HG03060 (cell line): ENCODE measurements at regions not wholly inside any gene's neighbourhood (a gene's known extent, or its start where the extent isn't known, plus 50 kb on each side); places are given as distances from the start of the nearest gene placed in this dataset.

ENCODE experiments used
- ATAC-seq: cut with Tn5 transposase; IDR thresholded peaks from one replicate; pipeline ENCODE4 v1.9.1; 2021; ENCODE audit warnings: low read depth, moderate number of reproducible peaks; ENCODE audit not compliant: unreplicated experiment

DNA sequence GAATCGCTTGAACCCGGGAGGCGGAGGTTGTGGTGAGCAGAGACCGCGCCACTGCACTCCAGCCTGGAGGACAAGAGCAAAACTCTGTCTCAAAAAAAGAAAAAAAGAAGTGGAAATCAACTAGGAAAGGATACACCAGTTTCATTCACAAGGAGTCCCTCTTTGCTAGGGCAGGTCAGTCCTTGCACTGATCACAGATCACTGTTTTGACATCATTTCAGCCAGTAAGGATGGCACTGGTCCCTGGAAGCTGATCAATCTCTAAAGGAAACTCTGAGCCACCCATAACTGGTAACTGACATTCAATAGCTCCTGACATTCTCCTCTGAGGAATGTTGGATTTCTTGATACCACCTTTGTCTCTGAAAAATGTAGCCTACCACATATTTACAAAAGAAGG lies 243.1 kb upstream of the SLC35B3 start:
- ATAC-seq = no peak

DNA sequence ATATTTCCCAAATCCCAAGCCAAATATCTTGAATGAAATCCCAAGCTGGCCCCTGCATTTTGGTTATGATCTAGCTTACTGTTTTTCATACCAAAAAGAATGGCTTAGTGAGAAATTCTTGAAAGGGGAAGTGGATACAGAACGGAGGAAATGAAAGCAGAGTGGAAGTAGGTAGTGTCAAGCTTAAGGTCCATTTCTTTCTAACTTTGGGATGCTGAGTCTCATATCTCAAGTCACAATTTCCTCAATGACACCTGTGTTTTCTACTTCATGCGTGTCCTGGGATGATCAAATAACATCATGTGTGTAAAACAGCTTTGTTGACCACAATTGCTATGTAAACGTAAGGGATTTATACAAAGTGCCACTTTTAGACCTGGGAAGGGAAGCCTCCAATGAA lies 238.8 kb upstream of the SLC35B3 start:
- ATAC-seq = no peak

DNA sequence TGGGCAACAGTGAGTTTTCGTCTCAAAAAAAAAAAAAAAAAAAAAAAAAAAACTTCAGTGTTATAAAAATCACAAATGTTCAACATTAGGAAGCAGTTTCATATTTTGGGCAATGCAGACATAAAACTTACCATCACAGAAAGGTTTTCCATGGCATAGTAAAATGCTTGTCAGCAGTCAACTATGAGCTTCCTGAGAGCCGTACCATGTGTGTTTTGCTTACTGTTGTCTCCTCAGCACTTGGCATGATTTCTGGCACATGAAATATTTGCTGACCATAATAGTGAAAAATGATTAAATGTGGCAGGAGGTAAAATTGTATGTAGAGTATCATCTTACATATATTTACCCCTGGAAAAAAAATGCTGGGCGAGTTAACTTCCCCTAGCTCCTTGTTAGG lies 237.5 kb upstream of the SLC35B3 start:
- ATAC-seq = no peak

DNA sequence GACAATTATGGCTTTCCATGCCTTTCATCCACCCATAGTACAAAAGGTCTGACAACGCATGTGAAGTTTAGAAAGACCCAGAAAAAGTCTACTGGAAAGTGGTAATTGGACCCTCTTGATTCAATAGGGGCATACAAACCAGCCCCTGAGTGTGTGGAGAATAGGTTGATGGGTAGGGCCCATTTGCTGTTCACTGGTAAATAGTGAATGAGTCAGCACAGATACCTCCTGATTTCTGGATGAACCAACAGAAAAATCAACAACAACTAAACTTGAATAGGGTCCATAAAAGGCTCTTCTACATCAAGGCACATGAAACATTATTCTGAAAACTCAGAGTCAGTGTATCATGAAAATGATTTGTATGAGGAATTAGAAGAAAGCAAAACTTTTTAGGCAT lies 235.4 kb upstream of the SLC35B3 start:
- no peak for ATAC-seq

DNA sequence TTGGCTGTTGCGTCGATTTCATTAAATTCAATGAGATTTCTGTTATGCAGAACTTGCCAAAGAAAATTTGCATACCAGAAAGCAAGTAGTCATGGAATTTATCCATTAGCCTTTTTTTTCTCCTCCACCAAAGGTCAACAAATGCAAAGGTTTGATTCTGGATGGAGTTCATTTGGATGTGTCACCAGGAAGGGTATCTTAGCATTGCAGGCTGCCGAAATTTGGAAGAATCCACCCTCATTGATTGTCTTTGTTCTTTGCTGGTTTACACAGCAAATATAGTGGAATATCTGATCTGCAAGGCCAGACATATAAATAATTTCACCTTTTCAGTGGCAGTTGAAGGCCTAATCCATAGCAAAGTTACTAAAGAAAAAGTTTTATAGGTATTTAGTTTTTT lies 229.4 kb upstream of the SLC35B3 start:
- ATAC-seq = no peak

DNA sequence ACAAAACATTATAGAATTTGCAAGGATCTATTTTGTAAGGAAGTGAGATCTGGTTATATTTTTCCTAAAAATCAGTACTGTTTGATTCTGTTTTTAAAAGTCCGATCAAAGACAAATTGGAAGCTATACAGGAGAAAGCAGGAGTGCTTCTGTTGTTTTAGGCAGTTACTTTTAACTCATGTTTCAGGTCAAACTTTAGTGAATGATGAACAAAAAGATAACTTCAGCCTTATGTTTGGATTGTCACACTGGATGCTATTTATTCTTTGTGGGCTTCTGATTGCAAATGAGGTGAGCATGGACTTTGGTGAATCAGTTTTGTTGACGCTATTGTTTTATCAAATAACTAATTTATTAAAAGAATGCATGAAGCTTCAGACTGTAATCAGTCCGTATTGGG lies 228.7 kb upstream of the SLC35B3 start:
- ATAC-seq = no peak

DNA sequence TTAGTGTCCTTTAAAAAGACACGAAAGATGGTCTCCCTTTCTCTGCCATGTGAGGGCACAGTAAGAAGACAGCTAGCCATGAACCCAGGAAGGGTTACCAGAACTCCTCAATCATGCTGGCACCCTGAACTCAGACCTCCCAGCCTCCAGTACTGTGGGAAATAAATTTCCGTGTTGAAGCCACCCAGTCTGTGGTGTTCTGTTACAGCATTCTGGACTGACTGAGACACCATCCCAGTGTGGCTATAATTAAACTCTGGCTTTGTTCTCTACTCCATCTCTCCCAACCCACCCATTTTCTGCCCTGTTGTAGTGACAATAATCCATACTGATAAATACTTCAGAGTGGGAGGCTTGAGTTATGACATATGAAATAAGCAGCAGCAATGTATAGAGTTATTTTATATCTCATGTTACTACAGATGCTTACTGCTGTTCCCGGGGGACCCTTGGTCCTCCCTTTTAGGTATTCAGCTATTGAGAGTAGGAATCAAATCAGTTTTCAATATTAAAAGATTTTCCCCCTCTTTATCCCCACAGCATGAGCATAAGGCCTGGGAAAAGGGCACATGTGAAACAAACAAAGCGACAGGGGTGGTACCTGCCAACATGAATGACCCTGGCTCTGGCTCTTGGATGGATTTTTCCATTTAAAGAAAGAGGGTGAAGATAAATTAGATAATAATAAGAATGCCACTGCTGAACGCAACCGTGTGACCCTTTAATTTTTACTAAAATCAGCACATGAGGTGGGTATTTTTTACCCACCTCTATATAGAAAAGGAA lies 224.3 kb upstream of the SLC35B3 start:
- ATAC-seq = no peak

DNA sequence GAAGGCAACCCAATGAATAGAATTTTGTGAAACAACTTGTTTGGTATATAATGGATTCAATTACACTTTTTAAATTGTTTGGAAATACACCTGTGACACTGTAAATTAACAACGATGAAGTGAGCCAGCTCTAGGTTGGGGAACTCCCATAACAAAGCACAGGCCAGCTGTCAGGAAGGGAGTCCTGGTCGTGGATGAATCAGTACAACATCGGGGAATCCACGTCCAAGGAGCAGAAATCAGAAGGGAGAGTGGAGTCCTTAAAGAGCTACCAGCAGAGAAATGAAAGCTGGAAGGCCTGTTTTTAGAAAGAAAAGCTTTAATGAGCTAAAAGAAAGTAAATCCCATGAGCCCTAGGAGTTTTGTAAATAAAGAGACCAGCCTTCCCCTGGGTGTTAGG lies 223.1 kb upstream of the SLC35B3 start:
- ATAC-seq = no peak

DNA sequence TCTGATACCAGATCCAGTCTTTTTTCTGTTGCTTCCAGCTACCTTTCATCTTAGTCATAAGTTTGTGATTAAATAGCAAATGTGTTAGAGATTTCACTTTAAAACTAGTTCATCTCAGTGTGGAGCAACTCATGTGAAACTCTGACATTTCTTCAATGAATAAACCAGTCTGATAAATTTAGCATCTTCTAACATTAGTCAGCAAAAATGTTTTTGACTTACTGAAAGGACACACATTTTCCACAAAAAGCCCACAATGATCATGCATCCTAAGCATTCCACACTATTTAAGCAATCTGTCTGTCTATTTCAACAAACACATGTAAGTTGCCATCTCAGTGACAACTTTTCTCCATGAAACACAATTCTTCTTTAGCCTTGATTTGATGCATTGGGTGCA lies 222.2 kb upstream of the SLC35B3 start:
- no peak for ATAC-seq

DNA sequence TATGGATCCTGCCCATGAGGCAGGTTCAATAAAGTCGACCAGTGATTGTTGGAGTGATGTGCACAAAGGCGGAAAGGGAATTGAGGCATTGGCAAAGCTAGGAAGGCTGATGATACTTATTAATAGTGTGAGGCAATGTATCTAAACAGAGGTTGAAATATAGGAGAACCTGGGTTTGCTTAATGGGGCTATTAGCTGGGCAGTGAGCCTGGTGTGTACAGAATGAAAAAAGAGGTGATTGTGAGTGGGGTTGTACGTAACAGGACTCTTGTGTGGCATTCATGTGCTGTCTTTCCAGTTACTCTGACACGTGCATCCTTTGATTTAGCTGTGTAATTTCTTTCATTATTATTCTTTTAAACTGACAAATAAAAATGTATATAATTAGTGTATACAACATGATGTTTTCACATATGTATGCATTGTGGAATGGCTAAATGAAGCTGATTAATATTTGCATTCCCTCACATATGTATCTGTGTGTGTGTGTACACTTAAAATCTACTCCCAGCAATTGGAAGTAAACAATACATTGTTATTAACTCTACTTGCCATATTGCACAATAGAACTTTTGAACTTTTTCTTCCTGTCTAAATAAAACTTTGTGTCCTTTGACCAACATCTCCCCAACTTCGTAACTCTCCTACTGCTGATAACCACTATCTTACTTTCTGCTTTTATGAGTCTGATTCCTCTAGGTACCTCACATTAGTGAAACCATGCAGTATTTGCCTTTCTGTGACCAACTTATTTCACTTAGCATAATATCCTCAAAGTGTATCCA lies 220.5 kb upstream of the SLC35B3 start:
- no peak for ATAC-seq

DNA sequence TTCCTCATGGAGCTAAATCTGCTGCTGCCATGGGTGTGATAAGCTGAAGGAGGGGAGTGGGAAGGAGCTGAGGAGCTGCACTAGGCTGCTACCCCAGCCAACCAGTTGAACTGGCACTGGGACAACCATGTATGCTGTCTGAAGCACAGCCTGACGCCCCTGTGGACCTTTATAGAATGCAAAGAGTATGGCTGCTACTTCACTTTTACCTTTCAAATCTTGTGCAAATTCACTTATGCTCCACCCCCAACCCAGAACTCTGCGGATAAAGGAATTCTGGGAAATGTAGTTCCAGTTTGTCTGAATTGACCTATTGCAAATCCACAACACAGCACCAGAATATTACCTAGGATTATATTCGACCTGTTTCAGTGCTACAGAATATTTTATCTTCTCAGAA lies 217.4 kb upstream of the SLC35B3 start:
- no peak for ATAC-seq

DNA sequence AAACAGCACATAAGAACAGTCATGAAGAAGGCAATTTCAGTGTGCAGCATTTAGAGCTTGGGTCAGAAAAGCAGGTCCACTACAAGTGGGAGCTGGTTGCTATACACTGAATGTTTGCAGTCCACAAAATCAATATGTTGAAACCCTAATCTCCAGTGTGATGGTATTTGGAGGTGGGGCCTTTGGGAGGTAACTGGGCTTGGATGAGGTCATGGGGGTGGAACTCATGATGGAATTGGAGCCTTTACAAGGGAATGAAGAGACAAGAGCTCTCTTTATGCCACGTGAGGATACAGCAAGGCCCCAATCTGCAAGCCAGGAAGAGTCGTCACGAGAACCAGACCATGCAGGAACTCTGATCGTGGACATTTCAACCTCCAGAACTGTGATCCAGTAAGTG lies 216.7 kb upstream of the SLC35B3 start:
- no peak for ATAC-seq

DNA sequence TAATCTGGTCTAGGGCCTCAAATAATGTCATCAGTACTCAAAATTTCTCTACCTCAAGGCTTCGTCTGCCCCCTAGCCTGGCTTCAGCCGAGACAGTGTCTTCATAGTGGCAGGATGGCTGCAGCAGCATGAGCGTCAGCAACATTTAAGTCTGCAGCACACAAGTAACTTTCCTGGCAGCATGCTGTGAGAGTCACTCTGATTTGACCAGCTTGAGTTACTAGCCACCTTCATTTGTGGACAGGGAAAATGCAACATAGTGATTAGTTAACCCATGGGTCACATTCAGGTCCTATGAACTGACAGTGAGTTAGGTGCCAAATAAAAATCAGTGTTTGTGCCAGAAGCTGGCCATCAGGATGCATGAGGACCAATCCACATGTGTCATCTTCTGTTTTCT lies 209.9 kb upstream of the SLC35B3 start:
- no peak for ATAC-seq

DNA sequence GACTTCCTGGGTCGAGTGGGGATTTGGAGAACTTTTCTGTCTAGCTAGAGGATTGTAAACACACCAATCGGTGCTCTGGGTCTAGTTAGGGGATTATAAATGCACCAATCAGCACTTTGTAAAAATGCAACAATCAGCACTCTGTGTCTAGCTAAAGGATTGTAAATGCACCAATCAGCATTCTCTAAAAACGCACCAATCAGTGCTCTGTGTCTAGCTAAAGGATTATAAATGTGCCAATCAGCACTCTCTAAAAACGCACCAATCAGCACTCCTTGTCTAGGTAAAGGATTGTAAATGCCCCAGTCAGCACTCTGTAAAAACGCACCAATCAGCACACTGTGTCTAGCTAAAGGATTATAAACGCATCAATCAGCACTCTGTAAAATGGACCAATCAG lies 209.0 kb upstream of the SLC35B3 start:
- ATAC-seq = no peak

DNA sequence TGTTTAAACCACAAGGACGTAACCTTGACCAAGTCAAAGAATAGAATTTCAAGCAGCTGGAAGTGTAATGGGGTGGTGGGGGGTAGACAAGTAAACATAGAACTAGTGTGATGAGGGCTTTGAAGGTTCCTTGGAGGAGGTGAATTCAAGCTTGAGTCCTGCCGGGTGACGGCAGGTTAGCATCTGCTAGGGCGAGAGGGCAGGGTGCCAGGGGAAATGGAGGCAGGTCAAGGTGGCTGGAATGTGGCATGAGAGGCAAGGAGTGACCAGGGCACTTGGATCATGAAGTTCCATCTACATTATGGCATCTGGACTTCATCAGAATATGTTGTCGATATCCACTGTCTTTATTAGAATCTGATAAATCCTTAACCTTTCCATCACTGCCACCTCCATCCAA lies 207.5 kb upstream of the SLC35B3 start:
- ATAC-seq = no peak

DNA sequence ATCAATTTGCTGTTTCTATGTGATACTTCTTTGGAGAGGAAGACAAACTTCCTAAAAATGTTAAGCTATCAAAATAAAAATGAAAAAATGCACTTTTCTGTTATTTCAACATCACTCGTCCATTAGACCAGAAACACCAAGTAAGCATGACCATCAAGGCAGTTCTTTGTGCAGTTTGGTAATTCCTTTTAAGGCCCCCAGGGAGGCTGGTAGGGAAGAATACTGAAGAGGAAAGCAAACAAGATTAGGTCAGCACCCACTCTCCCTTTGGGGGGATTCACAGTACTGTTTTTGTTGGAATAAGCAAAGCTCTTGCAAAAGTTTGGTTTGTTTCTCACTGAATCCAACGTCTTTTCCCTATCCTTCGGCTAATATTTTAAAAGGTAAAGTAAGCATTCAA lies 206.8 kb upstream of the SLC35B3 start:
- ATAC-seq = no peak

DNA sequence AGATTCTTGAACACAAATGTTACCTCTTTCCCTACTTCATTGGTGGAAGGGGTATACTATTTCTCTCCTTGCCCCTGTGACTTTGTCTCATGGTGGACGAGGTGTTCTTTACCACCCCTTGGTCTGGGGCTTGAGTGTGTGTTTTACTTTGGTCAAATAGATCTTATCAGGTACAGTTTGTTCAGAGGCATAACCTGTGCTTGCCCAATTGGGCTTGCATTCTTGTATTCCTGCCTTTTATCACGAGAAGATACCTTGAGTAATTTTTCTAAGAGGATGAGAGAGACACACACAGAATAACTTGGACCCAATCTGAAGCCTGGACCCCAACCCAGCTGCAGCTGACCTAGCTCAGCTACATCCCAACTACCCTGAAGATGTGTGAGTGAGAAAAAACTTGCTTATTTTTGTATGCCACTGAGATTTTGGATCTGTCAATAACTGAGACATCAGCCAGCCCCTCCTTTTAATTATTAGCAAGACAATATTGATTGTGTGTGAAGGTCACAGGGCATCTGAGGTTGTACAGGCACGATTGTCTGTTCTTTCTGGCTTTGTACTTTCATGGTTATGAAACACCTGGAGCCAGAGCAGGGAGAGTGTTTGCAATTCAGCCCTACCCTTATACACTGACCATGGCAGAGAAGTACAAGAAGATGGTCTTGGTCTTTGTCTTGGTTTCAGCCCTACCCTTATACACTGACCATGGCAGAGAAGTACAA lies 204.7 kb upstream of the SLC35B3 start:
- no peak for ATAC-seq

DNA sequence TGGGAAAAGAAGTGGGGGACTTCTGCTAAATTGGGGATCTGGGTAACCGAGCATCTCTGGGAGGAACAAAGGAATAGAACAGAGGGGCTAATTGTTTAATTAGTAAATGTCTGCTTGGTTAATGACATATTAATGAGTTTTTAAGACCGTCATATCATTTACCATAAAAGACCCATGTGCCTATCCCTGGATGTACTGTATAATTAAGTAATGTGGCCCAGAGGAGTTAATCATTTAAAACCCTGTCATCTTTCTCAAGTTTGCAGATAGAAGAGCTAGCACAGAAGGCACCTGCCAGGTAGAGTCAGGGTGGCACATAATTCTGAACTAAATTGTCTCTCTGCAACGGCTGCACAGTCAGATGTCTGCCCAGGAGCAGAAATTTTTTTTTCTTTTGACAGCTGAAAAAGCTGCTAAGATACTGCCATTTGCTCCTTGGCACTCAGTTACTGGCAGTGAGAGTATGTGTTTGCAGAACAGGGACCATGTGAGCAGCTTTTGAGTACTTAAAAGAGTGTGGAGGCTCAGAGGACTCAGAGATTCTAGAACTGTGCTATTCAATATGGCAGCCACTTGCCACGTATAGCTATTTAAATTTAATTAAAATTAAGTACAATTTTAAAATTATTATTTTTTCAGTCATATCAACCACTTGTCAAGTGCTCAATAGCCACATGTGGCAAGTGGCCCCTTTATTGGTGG lies 202.7 kb upstream of the SLC35B3 start:
- no peak for ATAC-seq

DNA sequence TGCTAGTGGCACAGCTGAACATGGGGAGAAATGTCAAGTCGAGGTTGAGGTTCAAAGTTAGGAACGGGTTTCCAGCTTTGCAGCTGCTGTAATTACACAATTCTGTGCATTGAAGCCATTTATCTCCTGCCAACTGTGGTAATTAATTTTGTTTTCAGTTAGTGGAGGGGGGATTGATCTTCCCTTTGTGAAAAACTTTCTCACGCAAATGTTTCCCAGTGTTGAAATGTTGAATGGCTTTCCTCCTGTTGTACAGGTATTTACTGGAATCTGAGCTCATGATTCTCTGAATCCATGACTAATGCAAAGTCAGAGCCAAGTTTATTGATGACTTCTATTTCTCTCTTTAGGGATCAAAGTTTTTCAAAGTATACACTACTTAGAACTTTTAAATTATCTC lies 198.4 kb upstream of the SLC35B3 start:
- no peak for ATAC-seq

DNA sequence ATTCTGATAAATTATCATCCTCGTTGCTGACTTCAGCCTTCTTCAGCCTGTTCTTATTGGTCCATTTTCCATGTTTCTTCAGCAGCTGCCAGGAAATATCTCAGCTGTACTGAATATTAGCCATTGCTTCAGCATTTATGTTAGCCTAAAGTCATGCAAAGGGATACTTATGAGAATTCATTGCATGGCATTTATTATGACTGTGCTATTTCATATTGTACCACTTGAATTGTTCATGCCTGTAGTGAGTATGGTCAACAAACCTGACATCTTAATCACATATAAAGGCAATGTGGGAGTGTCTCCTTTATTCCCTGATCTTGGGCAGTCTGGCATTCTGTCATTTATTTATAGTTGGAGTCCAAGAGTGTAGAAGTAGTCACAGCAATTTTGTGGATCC lies 193.4 kb upstream of the SLC35B3 start:
- ATAC-seq = no peak

DNA sequence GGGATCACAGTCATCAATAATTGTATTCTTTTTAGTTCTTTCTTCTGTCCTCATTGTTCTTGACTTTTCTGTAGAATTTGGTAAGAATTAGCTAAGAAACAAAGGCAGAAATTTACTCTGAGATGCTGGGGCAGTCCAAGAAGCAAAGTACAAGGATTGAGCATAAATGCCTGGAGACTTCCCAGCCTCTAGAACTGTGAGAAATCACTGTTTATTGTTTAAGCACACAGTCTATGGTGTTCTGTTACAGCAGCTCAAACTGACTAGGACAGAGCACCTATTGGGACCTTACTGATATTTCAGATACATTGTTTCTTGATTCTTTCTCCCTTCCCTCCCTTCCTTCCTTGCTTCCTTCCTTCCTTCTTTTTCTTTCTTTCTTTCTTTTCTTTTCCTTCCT lies 192.7 kb upstream of the SLC35B3 start:
- ATAC-seq = no peak
